Thoracic aorta (tissue), 2 donors: ENCODE measurements at regions not wholly inside any gene's neighbourhood (a gene's known extent, or its start where the extent isn't known, plus 50 kb on each side); places are given as distances from the start of the nearest gene placed in this dataset.

Experiments used
- ATAC-seq: fragments of 150-250 bp; one replicate; pipeline ENCODE4 v1.8.0; 2017; ENCODE audit warnings: low read depth; ENCODE audit not compliant: insufficient number of reproducible peaks, low FRiP score
- DNase-seq: peaks from one replicate; pipeline ENCODE4 v3.0.0-alpha.2; 2020; ENCODE audit warnings: low spot score
- H3K27ac ChIP-seq, 2 donors: fragments of 200-600 bp; sonication (generic); 1 replicate in 1 of 2; 2 replicates in 1 of 2; pipeline ENCODE4 v1.5.1; 2016; ENCODE audit warnings: mild to moderate bottlenecking in 2 of 2, moderate library complexity in 2 of 2
- H3K27me3 ChIP-seq: fragments of 200-600 bp; sonication (generic); replicated peaks from 2 replicates; pipeline ENCODE4 v1.6.0; 2016; ENCODE audit warnings: mild to moderate bottlenecking; ENCODE audit not compliant: insufficient read depth
- H3K36me3 ChIP-seq: fragments of 200-600 bp; sonication (generic); one replicate; pipeline ENCODE4 v1.5.1; 2016
- H3K4me1 ChIP-seq, 2 donors: fragments of 200-600 bp; sonication (generic); 1 replicate in 1 of 2; 2 replicates in 1 of 2; pipeline versions ENCODE4 v1.5.1 to v1.6.0; 2016; ENCODE audit warnings: low read depth in 2 of 2, mild to moderate bottlenecking in 1 of 2; ENCODE audit not compliant: control insufficient read depth in 1 of 2
- H3K4me3 ChIP-seq: fragments of 200-600 bp; sonication (generic); 2 replicates; pipeline ENCODE4 v1.5.1; 2016; ENCODE audit warnings: mild to moderate bottlenecking
- H3K9me3 ChIP-seq: fragments of 200-600 bp; sonication (generic); 2 replicates; pipeline ENCODE4 v1.5.1; 2016
- CTCF ChIP-seq: fragments of 200-600 bp; sonication (generic); IDR thresholded peaks from one replicate; pipeline ENCODE4 v1.5.1; 2019; ENCODE audit warnings: antibody characterized with exemption

- TF ChIP-seq CTCF, result no peak
- no peaks in the 10 kb centered on the region for H3K36me3 ChIP-seq
- H3K4me3 ChIP-seq, result no peak overlapping the region
- H3K4me1 ChIP-seq, result no peaks in the 10 kb centered on the region
- no peaks in the 10 kb centered on the region for H3K27me3 ChIP-seq
- H3K27ac ChIP-seq, result no peak overlapping the region
- DNase-seq, result no peak
- no peak for ATAC-seq
- peaks cover 13% of the 10 kb centered on the region for H3K9me3 ChIP-seq
Measured at GRCh38 chr6:159331451-159331850, 162.3 kb downstream of the FNDC1 start.

- Histone ChIP-seq H3K27ac (no peak overlapping the region), H3K4me3 (no peak overlapping the region), H3K9me3 (peaks cover 9% of the 10 kb centered on the region), H3K4me1 (peaks cover 3 to 10% of the 10 kb centered on the region in 2 donors), H3K27me3 (no peaks in the 10 kb centered on the region), H3K36me3 (no peaks in the 10 kb centered on the region)
- DNase-seq (no peak), ATAC-seq (no peak)
- TF ChIP-seq CTCF, result no peak
Measured at GRCh38 chr6:159329081-159329480, 159.9 kb downstream of the FNDC1 start.

GRCh38 chr6:159328052-159328451, 158.9 kb downstream of the FNDC1 start:
- no peak for DNase-seq
- Histone ChIP-seq H3K27ac (no peak overlapping the region), H3K4me1 (peaks cover 3 to 10% of the 10 kb centered on the region in 2 donors), H3K4me3 (no peak overlapping the region), H3K27me3 (no peaks in the 10 kb centered on the region), H3K9me3 (no peaks in the 10 kb centered on the region), H3K36me3 (no peaks in the 10 kb centered on the region)
- ATAC-seq, result no peak
- TF ChIP-seq CTCF, result no peak

- no peak for DNase-seq
- no peaks in the 10 kb centered on the region for H3K9me3 ChIP-seq
- no peaks in the 10 kb centered on the region for H3K27me3 ChIP-seq
- peaks cover 3 to 10% of the 10 kb centered on the region in 2 donors for H3K4me1 ChIP-seq
- no peak for TF ChIP-seq CTCF
- H3K4me3 ChIP-seq, result no peak overlapping the region
- H3K36me3 ChIP-seq, result no peaks in the 10 kb centered on the region
- ATAC-seq, result no peak
- no peak overlapping the region for H3K27ac ChIP-seq
Measured at GRCh38 chr6:159325476-159325875, 156.3 kb downstream of the FNDC1 start.

GRCh38 chr6:159324596-159324995, 155.4 kb downstream of the FNDC1 start:
- peaks cover 3 to 10% of the 10 kb centered on the region in 2 donors for H3K4me1 ChIP-seq
- DNase-seq (no peak), ATAC-seq (no peak)

More at GRCh38 chr6:159324596-159324995, 155.4 kb downstream of the FNDC1 start:
- H3K27me3 ChIP-seq, result no peaks in the 10 kb centered on the region
- no peak for TF ChIP-seq CTCF
- H3K27ac ChIP-seq, result no peak overlapping the region
- H3K4me3 ChIP-seq, result no peak overlapping the region
- no peaks in the 10 kb centered on the region for H3K36me3 ChIP-seq
- H3K9me3 ChIP-seq, result no peaks in the 10 kb centered on the region
